Smooth muscle cell (in vitro differentiated cells): ENCODE measurements at regions not wholly inside any gene's neighbourhood (a gene's known extent, or its start where the extent isn't known, plus 50 kb on each side); places are given as distances from the start of the nearest gene placed in this dataset.
A peak's percentile ranks its signal among the peaks of the same experiment; 100 is the strongest.

Experiments used
- DNase-seq: peaks from one replicate; lab custom pipeline; 2025; ENCODE audit not compliant: unreplicated experiment; lab: John Stamatoyannopoulos, UW
- H2AFZ ChIP-seq: fragments of 200-600 bp; sonication (generic); 2 replicates; pipeline ENCODE4 v1.6.0; 2016; ENCODE audit warnings: antibody characterized with exemption, low read depth, mild to moderate bottlenecking
- H3F3A ChIP-seq: fragments of 200-600 bp; sonication (generic); 2 replicates; pipeline ENCODE4 v1.6.0; 2017; ENCODE audit warnings: antibody characterized with exemption, low read depth
- H3K27ac ChIP-seq: fragments of 200-600 bp; sonication (generic); 2 replicates; pipeline ENCODE4 v1.5.1; 2016; ENCODE audit warnings: low read depth, mild to moderate bottlenecking
- H3K27me3 ChIP-seq: fragments of 200-600 bp; sonication (generic); 2 replicates; pipeline ENCODE4 v1.6.1; 2016; ENCODE audit warnings: low read depth, mild to moderate bottlenecking
- H3K36me3 ChIP-seq: fragments of 200-600 bp; sonication (generic); 2 replicates; pipeline ENCODE4 v1.5.1; 2016; ENCODE audit warnings: low read depth
- H3K4me1 ChIP-seq: fragments of 200-600 bp; sonication (generic); 2 replicates; pipeline ENCODE4 v1.5.1; 2016; ENCODE audit warnings: low read depth
- H3K4me2 ChIP-seq: fragments of 200-600 bp; sonication (generic); 2 replicates; pipeline ENCODE4 v1.6.0; 2016; ENCODE audit warnings: mild to moderate bottlenecking
- H3K4me3 ChIP-seq: fragments of 200-600 bp; sonication (generic); 2 replicates; pipeline ENCODE4 v1.5.1; 2016; ENCODE audit warnings: mild to moderate bottlenecking
- H3K79me2 ChIP-seq: fragments of 200-600 bp; sonication (generic); 2 replicates; pipeline ENCODE4 v1.6.0; 2016; ENCODE audit warnings: low read depth, mild to moderate bottlenecking
- H3K9ac ChIP-seq: fragments of 200-600 bp; sonication (generic); 2 replicates; pipeline ENCODE4 v1.6.0; 2016; ENCODE audit warnings: low read depth
- H3K9me3 ChIP-seq: fragments of 200-600 bp; sonication (generic); replicated peaks from 2 replicates; pipeline ENCODE4 v1.5.1; 2016; ENCODE audit warnings: low read depth
- H4K20me1 ChIP-seq: fragments of 200-600 bp; sonication (generic); 2 replicates; pipeline ENCODE4 v1.6.0; 2016; ENCODE audit warnings: low read depth
- WGBS: methylation state at CpG from one replicate; pipeline ENCODE4 v1.1.7; 2016; ENCODE audit warnings: low lambda C conversion rate; 5-methylcytosine and 5-hydroxymethylcytosine counted together
- TF ChIP-seq, protein P1 (sequence below): fragments of 200-600 bp; sonication (generic); IDR thresholded peaks from 2 replicates; pipeline ENCODE4 v1.5.1; 2017; ENCODE audit warnings: borderline replicate concordance, mild to moderate bottlenecking, antibody characterized with exemption; ENCODE audit not compliant: insufficient read depth, poor library complexity, severe bottlenecking

DNA sequence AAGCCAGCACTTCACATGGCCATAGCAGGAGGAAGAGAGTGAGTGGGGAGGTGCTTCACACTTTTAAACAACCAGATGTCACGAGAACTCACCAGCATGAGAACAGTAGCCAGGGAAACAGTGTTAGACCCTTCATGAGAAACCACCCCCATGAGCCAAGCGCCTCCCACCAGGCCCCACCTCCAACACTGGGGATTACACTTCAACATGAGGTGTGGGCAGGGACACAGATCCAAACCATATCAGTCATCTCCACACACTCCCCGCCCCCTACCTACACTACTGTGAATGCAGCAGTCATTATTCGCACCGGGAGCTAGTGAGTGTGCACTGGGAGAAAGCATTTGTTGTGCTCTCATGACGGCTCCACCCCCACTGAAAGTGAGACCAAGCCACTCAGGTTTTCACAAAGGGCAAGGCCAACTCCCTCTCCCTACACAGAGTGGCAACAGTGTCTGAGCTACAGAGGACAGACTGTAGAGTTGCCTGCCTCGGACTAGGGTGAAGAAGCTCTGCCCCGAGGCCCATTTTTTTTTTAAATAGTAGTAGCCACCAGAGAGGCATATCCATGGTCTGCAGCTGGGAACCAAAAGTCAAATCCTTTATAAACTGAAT is 125.6 kb downstream of the BARHL2 start:
- no peaks in the 10 kb centered on the region for H3K79me2 ChIP-seq
- no peak overlapping the region for H2AFZ ChIP-seq
- H3K9me3 ChIP-seq: peaks cover 6% of the 10 kb centered on the region
- H3K4me1 ChIP-seq: no peaks in the 10 kb centered on the region
- no peaks in the 10 kb centered on the region for H3K27me3 ChIP-seq
- H3K27ac ChIP-seq: no peak overlapping the region
- H3K4me3 ChIP-seq: no peak overlapping the region
- no peaks in the 10 kb centered on the region for H4K20me1 ChIP-seq
- H3K4me2 ChIP-seq: no peak overlapping the region
- no peak overlapping the region for H3K9ac ChIP-seq
- no peaks in the 10 kb centered on the region for H3K36me3 ChIP-seq
- no peaks in the 10 kb centered on the region for H3F3A ChIP-seq
- no peak for DNase-seq
- 88% methylated on average over 8 of the region's 8 CpGs for WGBS
- TF ChIP-seq, protein P1, sequence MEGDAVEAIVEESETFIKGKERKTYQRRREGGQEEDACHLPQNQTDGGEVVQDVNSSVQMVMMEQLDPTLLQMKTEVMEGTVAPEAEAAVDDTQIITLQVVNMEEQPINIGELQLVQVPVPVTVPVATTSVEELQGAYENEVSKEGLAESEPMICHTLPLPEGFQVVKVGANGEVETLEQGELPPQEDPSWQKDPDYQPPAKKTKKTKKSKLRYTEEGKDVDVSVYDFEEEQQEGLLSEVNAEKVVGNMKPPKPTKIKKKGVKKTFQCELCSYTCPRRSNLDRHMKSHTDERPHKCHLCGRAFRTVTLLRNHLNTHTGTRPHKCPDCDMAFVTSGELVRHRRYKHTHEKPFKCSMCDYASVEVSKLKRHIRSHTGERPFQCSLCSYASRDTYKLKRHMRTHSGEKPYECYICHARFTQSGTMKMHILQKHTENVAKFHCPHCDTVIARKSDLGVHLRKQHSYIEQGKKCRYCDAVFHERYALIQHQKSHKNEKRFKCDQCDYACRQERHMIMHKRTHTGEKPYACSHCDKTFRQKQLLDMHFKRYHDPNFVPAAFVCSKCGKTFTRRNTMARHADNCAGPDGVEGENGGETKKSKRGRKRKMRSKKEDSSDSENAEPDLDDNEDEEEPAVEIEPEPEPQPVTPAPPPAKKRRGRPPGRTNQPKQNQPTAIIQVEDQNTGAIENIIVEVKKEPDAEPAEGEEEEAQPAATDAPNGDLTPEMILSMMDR: no peak

DNA sequence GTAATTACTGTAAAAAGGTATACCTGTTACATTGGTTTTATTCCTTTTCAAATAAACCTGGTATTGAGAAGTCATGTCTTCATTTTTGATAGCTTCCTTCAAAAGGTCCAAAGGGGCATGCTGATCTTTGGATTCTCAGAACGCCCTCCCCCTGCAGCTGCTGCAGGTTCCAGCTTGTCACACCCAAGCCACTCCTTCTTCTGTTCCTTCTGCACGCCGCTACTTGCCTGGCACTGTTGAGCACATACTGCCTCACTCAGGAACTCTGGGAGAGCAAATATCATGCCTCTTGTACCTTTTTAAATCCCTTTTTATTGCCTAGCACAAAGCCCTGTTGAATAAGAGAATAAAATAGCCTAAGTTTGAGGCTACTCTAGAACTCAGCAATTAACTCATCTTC is 136.9 kb downstream of the BARHL2 start:
- no peaks in the 10 kb centered on the region for H3F3A ChIP-seq
- no peaks in the 10 kb centered on the region for H4K20me1 ChIP-seq
- no peaks in the 10 kb centered on the region for H3K79me2 ChIP-seq
- no peak overlapping the region for H3K27ac ChIP-seq
- H3K36me3 ChIP-seq: no peaks in the 10 kb centered on the region
- H3K4me1 ChIP-seq: no peaks in the 10 kb centered on the region
- H3K9me3 ChIP-seq: no peaks in the 10 kb centered on the region
- peaks cover 29% of the 10 kb centered on the region for H3K27me3 ChIP-seq
- WGBS: 77% methylated on average over 3 of the region's 3 CpGs
- H3K4me3 ChIP-seq: no peak overlapping the region
- TF ChIP-seq, protein P1: no peak
- DNase-seq: no peak
- H3K9ac ChIP-seq: no peak overlapping the region
- H3K4me2 ChIP-seq: no peak overlapping the region
- no peak overlapping the region for H2AFZ ChIP-seq

DNA sequence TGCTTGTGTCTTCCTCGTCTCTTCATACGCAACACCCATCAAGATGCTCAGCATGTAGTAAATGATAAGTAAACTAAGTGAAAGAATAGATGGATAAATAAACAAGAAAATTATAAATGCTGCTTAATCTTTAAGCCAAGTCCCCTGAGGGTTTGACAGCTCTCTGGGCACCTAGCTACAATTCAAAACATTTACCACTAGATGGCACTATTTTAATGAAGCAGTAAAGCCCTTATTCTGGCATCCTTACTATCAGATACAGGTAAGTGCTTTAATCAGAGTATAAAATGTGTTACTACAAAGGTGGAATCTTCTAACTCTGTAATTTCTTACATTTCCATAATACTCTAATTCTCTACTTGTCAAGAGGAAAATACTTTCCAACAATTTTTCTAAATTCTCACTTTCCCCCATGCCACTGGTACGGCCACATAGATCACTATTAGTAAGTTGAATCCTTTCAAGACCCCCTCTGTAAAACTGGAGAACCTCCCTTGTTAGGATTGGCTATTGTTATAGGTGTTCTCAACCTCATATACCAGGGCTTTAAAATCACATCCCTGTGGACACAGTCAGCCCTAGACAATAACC is 137.8 kb downstream of the BARHL2 start:
- DNase-seq: no peak
- Histone ChIP-seq H3K9me3 (no peaks in the 10 kb centered on the region), H3K27me3 (peaks cover 29% of the 10 kb centered on the region), H3K36me3 (no peaks in the 10 kb centered on the region), H3K9ac (no peak overlapping the region), H3K4me2 (no peak overlapping the region), H2AFZ (no peak overlapping the region), H4K20me1 (no peaks in the 10 kb centered on the region), H3K27ac (no peak overlapping the region), H3K4me1 (no peaks in the 10 kb centered on the region), H3F3A (no peaks in the 10 kb centered on the region), H3K79me2 (no peaks in the 10 kb centered on the region), H3K4me3 (no peak overlapping the region)
- WGBS: 46% methylated on average over 3 of the region's 3 CpGs
- TF ChIP-seq, protein P1: peak; percentile 70

DNA sequence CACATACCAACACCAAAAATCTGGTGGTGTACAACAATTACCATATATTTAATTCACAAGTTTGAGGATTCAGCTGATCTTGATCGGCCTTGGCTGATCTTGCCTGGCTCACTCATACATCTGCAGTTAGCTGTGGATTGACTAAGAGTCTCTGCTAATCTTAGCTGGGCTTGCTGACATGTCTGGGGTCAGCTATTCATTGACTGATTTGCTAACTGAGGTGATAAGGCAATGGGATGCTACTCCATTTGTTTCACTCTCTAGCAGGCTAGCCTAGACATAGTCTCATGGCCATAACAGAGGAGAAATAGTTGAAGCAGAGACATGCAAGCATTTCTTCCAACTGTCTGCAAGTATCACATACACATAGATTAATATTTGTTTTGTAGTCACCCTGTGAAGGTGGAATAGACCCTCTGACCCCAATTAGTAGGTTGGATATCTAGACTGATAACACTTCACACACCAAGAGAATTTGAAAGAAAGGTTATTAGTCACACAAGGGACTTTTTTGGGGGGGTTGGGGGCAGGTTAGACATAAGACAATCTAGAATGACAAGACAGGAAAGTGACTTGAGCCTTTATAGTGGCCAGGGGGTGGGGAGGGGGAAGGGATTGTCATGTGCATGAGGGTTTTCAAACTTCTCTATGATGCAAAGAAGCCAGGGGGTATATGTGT is 142.3 kb downstream of the BARHL2 start:
- no peaks in the 10 kb centered on the region for H3K79me2 ChIP-seq
- no peak overlapping the region for H3K4me3 ChIP-seq
- H3K9ac ChIP-seq: no peak overlapping the region
- no peak overlapping the region for H3K4me2 ChIP-seq
- WGBS: 83% methylated on average over 1 of the region's 1 CpG
- H3K27me3 ChIP-seq: peaks cover 18% of the 10 kb centered on the region
- H3K36me3 ChIP-seq: no peaks in the 10 kb centered on the region
- H3K9me3 ChIP-seq: no peaks in the 10 kb centered on the region
- TF ChIP-seq, protein P1: no peak
- H2AFZ ChIP-seq: no peak overlapping the region
- H4K20me1 ChIP-seq: no peaks in the 10 kb centered on the region
- H3F3A ChIP-seq: no peaks in the 10 kb centered on the region
- no peaks in the 10 kb centered on the region for H3K4me1 ChIP-seq
- no peak overlapping the region for H3K27ac ChIP-seq
- no peak for DNase-seq
